GM18907 (cell line): ENCODE measurements at regions not wholly inside any gene's neighbourhood (a gene's known extent, or its start where the extent isn't known, plus 50 kb on each side); places are given as distances from the start of the nearest gene placed in this dataset.

Source experiments
- ATAC-seq: cut with Tn5 transposase; IDR thresholded peaks from one replicate; pipeline ENCODE4 v1.9.1; 2021; ENCODE audit warnings: mild to moderate bottlenecking, moderate library complexity; ENCODE audit not compliant: unreplicated experiment

- no peak for ATAC-seq
Measured at GRCh38 chr6:145475794-145476396, 259.4 kb downstream of the EPM2A start.

- ATAC-seq: no peak
Measured at GRCh38 chr6:145480024-145480423, 255.3 kb downstream of the EPM2A start.

GRCh38 chr6:145483191-145483996 lies 251.9 kb downstream of the EPM2A start:
- no peak for ATAC-seq

- ATAC-seq: no peak
Measured at GRCh38 chr6:145485288-145485687, 250.0 kb downstream of the EPM2A start.

GRCh38 chr6:145486306-145486705 lies 249.0 kb downstream of the EPM2A start:
- ATAC-seq: no peak

GRCh38 chr6:145489583-145489982 lies 245.7 kb downstream of the EPM2A start:
- ATAC-seq: no peak

GRCh38 chr6:145490068-145490467 lies 245.3 kb downstream of the EPM2A start:
- no peak for ATAC-seq

GRCh38 chr6:145491126-145491525 lies 244.2 kb downstream of the EPM2A start:
- ATAC-seq: no peak

GRCh38 chr6:145497006-145497405 lies 238.3 kb downstream of the EPM2A start:
- ATAC-seq: no peak

- peak; percentile 60 for ATAC-seq
Measured at GRCh38 chr6:145498425-145498824, 236.9 kb downstream of the EPM2A start.

- no peak for ATAC-seq
Measured at GRCh38 chr6:145502416-145502815, 232.9 kb downstream of the EPM2A start.

- ATAC-seq: no peak
Measured at GRCh38 chr6:145506136-145506535, 229.2 kb downstream of the EPM2A start.

GRCh38 chr6:145506565-145506964 lies 228.8 kb downstream of the EPM2A start:
- no peak for ATAC-seq

GRCh38 chr6:145507239-145507638 lies 228.1 kb downstream of the EPM2A start:
- no peak for ATAC-seq

- no peak for ATAC-seq
Measured at GRCh38 chr6:145508107-145508506, 227.2 kb downstream of the EPM2A start.

GRCh38 chr6:145517492-145517891 lies 217.8 kb downstream of the EPM2A start:
- no peak for ATAC-seq

- no peak for ATAC-seq
Measured at GRCh38 chr6:145525038-145525437, 210.3 kb downstream of the EPM2A start.

- ATAC-seq: no peak
Measured at GRCh38 chr6:145529582-145529981, 205.7 kb downstream of the EPM2A start.

GRCh38 chr6:145530454-145530853 lies 204.9 kb downstream of the EPM2A start:
- ATAC-seq: no peak

GRCh38 chr6:145531032-145531431 lies 204.3 kb downstream of the EPM2A start:
- no peak for ATAC-seq

GRCh38 chr6:145531822-145532221 lies 203.5 kb downstream of the EPM2A start:
- no peak for ATAC-seq

GRCh38 chr6:145532361-145532760 lies 203.0 kb downstream of the EPM2A start:
- ATAC-seq: no peak

GRCh38 chr6:145534989-145535388 lies 200.3 kb downstream of the EPM2A start:
- no peak for ATAC-seq
